Activated naive CD8-positive, alpha-beta T cell treated with anti-CD3 and anti-CD28 coated beads, Interleukin-2, amount 50 U/mL, for 24 hours (primary cell): ENCODE measurements at regions not wholly inside any gene's neighbourhood (a gene's known extent, or its start where the extent isn't known, plus 50 kb on each side); places are given as distances from the start of the nearest gene placed in this dataset.
A peak's percentile ranks its signal among the peaks of the same experiment; 100 is the strongest.
"Not testable (repeated sequence)": the region's sequence is repeated elsewhere in the genome, so short reads cannot be mapped to it uniquely, and the experiment has no call there.

ENCODE experiments used
- ATAC-seq: fragments of 150-1000 bp; cut with Tn5 transposase; one replicate; pipeline ENCODE4 v1.10.0; 2021
- DNase-seq: peaks from one replicate; pipeline ENCODE4 v3.0.0; 2021
- H3K27ac Mint-ChIP-seq: one replicate; pipeline ENCODE4 v1.8.0; 2021; ENCODE audit warnings: mild to moderate bottlenecking, mixed read lengths
- H3K27me3 Mint-ChIP-seq: one replicate; pipeline ENCODE4 v1.8.0; 2021; ENCODE audit warnings: mixed read lengths
- H3K36me3 Mint-ChIP-seq: one replicate; pipeline ENCODE4 v1.8.0; 2021; ENCODE audit warnings: low read depth, mixed read lengths
- H3K4me1 Mint-ChIP-seq: one replicate; pipeline ENCODE4 v1.8.0; 2021; ENCODE audit warnings: mixed read lengths
- H3K4me3 Mint-ChIP-seq: one replicate; pipeline ENCODE4 v1.8.0; 2021; ENCODE audit warnings: mild to moderate bottlenecking, moderate library complexity, mixed read lengths
- H3K9me3 Mint-ChIP-seq: one replicate; pipeline ENCODE4 v1.8.0; 2021; ENCODE audit warnings: mixed read lengths

DNA sequence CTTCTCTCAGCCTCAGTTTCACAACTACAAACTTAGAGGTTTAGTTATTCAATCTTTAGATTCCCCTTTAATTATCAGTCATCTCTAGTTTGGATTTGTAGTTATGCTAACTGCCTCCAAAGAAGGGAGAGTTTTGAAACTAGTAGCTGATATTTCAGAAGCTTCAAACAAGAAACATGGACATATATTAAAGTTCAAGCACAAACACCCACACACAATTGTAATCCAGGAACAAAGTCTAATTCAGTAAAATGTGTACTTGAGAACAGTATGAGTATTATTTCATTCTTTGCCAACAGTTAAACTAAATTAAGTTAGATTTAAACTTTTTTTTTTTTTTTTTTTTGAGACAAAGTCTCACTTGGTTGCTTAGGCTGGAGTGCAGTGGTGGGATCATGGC is 71.2 kb upstream of the ABCA1 start:
- no peak overlapping the region for H3K4me3 Mint-ChIP-seq

DNA sequence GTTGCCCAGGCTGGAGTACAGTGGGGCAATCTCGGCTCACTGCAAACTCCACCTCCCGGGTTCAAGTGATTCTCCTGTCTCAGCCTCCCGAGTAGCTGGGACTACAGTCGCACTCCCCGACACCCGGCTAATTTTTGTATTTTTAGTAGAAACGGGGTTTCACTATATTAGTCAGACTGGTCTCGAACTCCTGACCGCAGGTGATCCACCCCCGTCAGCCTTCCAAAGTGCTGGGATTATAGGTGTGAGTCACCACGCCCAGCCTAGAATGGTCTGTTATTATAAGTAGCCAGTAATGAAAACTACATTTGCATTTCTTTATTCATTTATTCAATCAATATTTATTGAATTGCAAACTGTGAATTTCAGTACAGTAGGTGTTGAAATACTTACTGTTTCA is 72.6 kb upstream of the ABCA1 start:
- H3K4me1 Mint-ChIP-seq, H3K27me3 Mint-ChIP-seq, H3K27ac Mint-ChIP-seq, ATAC-seq, H3K36me3 Mint-ChIP-seq, H3K9me3 Mint-ChIP-seq, H3K4me3 Mint-ChIP-seq, DNase-seq: not testable (repeated sequence)

More for the DNA sequence above, 71.2 kb upstream of the ABCA1 start:
- Mint-ChIP-seq H3K9me3 (no peaks in the 10 kb centered on the region), H3K36me3 (no peaks in the 10 kb centered on the region), H3K27ac (no peak overlapping the region), H3K27me3 (peaks cover 10% of the 10 kb centered on the region), H3K4me1 (no peaks in the 10 kb centered on the region)
- ATAC-seq (no peak), DNase-seq (no peak)

DNA sequence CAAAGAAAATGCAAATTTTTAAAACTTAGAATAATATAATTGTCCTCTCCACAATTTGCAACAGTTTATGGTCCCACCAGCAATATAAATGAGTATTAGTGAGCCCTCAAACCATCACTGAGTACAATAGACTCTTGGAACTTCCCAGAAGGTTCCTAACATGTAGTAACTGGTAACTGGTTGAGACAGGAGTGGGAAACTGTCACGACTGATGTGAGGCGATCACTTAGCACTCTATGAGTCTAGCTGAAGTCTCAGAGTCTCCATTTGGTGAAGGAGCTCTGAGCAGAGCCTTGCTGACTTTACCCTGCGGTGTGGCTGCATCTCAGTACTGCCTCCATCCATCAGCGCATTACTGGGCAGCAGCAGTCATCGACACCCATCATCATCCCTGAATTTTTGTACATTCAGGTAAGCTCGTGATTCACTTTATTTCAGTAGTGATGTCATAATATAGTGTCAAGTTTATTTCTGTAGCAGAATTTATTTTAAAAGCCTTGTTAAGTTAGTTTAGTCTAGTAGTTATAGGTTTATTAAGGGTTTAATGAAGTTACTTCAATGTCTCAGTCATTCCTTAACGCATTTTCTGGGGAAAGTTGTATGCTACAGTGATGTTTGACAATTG is 76.6 kb upstream of the ABCA1 start:
- DNase-seq (no peak), ATAC-seq (no peak)
- Mint-ChIP-seq H3K27me3 (peaks cover 2% of the 10 kb centered on the region), H3K27ac (no peak overlapping the region), H3K4me1 (peaks cover 7% of the 10 kb centered on the region), H3K36me3 (no peaks in the 10 kb centered on the region), H3K9me3 (no peaks in the 10 kb centered on the region), H3K4me3 (no peak overlapping the region)

DNA sequence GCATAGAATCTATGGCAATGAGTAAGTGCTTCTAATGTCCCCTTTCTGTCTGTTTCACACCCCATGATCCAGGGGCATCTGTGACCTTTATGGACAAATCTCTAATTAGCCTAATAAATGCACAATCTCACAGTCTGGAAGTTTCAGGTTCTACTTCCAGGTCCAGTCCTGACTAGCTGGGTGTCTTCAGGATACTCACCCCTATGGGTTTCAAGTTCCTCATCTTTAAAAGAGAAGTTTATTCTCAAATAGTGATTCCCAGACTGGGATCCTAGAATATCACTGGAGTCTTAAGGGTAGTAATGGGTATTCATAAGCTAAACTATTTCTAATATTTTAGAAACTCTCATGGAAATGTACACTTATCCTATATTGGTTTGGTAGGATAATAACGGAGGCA is 77.2 kb upstream of the ABCA1 start:
- ATAC-seq (no peak), DNase-seq (no peak)
- no peaks in the 10 kb centered on the region for H3K36me3 Mint-ChIP-seq
- no peak overlapping the region for H3K4me3 Mint-ChIP-seq
- no peaks in the 10 kb centered on the region for H3K27me3 Mint-ChIP-seq
- H3K4me1 Mint-ChIP-seq, result peaks cover 7% of the 10 kb centered on the region
- H3K9me3 Mint-ChIP-seq, result no peaks in the 10 kb centered on the region
- no peak overlapping the region for H3K27ac Mint-ChIP-seq

DNA sequence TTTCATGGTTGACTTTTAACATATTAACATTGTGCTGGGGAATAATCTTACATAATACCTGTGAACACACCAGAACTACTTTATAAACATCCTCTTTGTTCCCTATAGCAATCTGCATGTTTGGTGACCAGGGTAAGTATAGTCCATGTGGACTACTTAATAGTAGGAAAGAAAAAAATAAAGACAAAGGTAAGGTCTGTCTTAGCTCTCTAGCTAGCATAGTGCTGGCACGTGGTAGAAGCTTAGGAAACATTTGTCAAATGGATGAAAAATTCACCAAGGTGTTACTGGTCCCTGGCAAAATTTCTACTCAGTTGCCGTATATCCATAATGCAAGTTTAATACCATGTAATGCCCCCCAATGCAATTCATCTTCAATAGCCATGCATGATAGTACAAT is 78.6 kb upstream of the ABCA1 start:
- H3K4me3 Mint-ChIP-seq, result no peak overlapping the region
- H3K9me3 Mint-ChIP-seq, result no peaks in the 10 kb centered on the region
- no peaks in the 10 kb centered on the region for H3K36me3 Mint-ChIP-seq
- peaks cover 7% of the 10 kb centered on the region for H3K4me1 Mint-ChIP-seq
- H3K27ac Mint-ChIP-seq, result no peak overlapping the region
- H3K27me3 Mint-ChIP-seq, result peaks cover 3% of the 10 kb centered on the region
- DNase-seq (no peak), ATAC-seq (no peak)

DNA sequence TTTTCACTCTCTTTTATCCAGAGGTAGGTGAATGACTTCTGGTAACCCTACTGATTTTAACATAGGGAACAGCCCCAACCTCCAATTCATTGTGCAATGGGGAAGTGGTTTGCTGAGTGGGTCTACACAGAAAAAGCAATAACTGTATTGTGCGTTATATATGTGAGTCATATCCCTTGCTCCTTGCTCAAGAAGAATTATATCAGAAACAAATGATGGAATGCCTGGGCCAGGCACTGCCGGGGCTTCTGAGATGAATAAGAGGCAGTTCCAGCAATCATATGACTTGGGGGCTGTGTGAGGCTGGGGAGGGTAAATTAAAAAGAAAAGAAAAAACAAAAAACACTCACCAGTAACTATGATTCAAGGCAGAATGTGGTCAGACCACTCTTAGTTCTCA is 79.2 kb upstream of the ABCA1 start:
- Mint-ChIP-seq H3K4me1 (peaks cover 7% of the 10 kb centered on the region), H3K27ac (no peak overlapping the region), H3K36me3 (no peaks in the 10 kb centered on the region), H3K9me3 (no peaks in the 10 kb centered on the region), H3K27me3 (peaks cover 4% of the 10 kb centered on the region), H3K4me3 (no peak overlapping the region)
- no peak for DNase-seq
- peak; percentile 63 for ATAC-seq

DNA sequence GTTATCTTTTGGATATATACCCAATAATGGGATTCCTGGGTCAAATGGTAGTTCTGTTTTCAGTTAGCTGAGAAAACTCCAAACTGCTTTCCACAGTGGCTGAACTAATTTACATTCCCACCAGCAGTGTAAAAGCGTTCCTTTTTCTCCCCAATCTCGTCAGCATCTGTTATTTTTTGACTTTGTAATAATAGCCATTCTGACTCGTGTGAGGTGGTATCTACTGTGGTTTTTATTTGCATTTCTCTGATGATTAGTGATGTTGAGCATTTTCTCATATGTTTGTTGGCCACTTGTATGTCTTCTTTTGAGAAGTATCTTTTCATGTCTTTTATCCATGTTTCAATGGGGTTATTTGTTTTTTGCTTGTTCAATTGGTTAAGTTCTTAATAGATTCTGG is 82.1 kb upstream of the ABCA1 start:
- H3K9me3 Mint-ChIP-seq, H3K36me3 Mint-ChIP-seq, H3K27ac Mint-ChIP-seq, DNase-seq, H3K27me3 Mint-ChIP-seq, ATAC-seq, H3K4me3 Mint-ChIP-seq, H3K4me1 Mint-ChIP-seq: not testable (repeated sequence)

DNA sequence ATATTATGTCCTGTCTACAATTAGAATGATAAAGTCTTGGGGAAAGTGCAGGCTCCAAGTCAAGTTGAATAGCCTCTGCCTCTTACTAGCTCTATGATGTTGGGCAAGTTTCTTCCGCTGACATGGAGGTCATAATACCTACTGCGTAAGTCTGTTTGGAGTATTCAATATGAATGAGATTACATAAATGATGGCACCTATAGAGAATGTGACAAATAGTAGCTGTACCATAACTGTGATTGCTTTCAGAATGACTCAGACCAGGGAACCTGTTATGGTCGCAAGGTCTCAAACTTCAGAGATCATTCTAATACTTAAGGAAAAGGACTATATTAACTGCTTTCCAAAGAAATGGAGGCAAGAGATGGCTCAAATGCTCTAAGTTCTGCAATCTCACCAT is 94.0 kb upstream of the ABCA1 start:
- ATAC-seq (no peak), DNase-seq (no peak)
- no peaks in the 10 kb centered on the region for H3K9me3 Mint-ChIP-seq
- H3K27me3 Mint-ChIP-seq, result peaks cover 3% of the 10 kb centered on the region
- no peak overlapping the region for H3K4me3 Mint-ChIP-seq
- H3K36me3 Mint-ChIP-seq, result no peaks in the 10 kb centered on the region
- H3K4me1 Mint-ChIP-seq, result no peaks in the 10 kb centered on the region
- no peak overlapping the region for H3K27ac Mint-ChIP-seq

DNA sequence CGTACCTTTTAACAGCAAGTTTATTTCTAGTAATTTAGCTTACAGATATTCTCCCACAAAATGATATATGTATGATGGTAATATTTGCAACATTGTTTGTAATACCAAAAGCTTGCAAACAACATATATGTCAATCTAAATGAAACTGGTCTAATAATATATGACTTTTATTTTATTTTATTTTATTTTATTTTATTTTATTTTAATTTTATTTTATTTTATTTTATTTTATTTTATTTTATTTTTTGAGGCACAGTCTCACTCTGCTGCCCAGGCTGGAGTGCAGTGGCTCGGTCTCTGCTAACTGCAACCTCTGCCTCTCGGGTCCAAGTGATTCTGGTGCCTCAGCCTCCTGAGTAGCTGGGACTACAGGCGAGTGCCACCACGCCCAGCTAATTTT is 94.6 kb upstream of the ABCA1 start:
- H3K9me3 Mint-ChIP-seq, ATAC-seq, H3K27ac Mint-ChIP-seq, H3K4me1 Mint-ChIP-seq, H3K4me3 Mint-ChIP-seq, H3K27me3 Mint-ChIP-seq, H3K36me3 Mint-ChIP-seq, DNase-seq: not testable (repeated sequence)

DNA sequence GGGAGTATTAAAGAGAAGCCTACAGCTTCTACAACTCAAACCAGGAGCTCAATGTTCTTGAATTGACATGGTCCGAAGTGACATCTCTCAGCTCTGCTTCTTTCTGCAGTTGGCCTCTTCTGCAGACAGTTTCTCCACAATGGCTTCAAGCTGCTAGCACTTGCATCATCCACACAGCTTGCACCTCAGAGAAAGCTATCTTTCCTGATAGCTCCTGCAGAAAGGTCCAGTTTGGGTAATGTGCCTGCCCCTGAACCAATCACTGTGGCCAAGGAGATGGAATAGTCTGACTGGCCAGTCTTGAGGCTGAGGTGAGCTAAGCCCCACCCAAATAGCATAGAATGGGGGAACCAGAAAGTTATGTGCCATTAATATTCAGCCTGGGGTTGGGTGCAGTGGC is 95.8 kb upstream of the ABCA1 start:
- no peak for ATAC-seq
- no peaks in the 10 kb centered on the region for H3K9me3 Mint-ChIP-seq
- no peaks in the 10 kb centered on the region for H3K36me3 Mint-ChIP-seq
- H3K27ac Mint-ChIP-seq, result no peak overlapping the region
- no peak for DNase-seq
- H3K27me3 Mint-ChIP-seq, result peaks cover 3% of the 10 kb centered on the region
- no peaks in the 10 kb centered on the region for H3K4me1 Mint-ChIP-seq
- no peak overlapping the region for H3K4me3 Mint-ChIP-seq

DNA sequence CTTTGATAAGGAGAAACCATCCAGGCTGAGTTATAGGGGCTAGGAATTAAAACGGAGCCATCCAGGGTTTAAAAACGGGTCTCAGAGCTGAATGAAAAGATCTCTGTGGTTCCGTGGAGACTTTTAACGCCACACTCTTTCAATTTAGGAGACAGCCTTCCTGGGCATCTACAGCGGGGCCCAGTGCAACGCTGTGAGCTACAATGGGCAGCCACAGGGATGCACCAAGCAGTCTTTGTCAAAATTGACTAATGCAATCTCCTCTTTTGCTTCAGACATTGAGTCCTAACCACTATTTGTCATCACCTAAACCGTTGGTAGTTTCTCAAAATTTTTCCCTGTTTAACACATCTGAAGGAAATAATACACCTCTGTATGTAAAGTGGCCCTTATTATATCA is 96.6 kb upstream of the ABCA1 start:
- H3K4me1 Mint-ChIP-seq, result no peaks in the 10 kb centered on the region
- no peak overlapping the region for H3K4me3 Mint-ChIP-seq
- no peaks in the 10 kb centered on the region for H3K9me3 Mint-ChIP-seq
- peaks cover 3% of the 10 kb centered on the region for H3K27me3 Mint-ChIP-seq
- H3K36me3 Mint-ChIP-seq, result no peaks in the 10 kb centered on the region
- ATAC-seq (no peak), DNase-seq (no peak)
- H3K27ac Mint-ChIP-seq, result no peak overlapping the region

DNA sequence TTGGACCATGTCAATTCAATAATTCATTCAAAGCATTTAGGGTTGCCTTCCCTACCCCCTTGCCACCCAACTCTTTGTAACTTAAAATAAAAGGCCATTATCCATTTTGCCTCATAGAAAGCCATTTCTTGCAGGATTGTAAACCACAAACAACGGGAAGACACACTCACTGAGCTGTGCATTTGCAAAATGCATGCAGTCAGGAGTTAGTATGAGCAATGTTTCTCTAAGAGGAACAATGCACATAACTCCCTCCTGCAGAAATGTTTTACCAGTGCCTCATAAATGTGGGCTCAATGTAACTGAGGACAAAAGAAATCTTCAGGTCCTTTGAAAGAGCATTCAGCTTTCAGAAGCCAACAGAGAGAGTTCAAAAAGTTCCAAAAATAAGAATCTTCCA is 98.5 kb upstream of the ABCA1 start:
- no peak for ATAC-seq

DNA sequence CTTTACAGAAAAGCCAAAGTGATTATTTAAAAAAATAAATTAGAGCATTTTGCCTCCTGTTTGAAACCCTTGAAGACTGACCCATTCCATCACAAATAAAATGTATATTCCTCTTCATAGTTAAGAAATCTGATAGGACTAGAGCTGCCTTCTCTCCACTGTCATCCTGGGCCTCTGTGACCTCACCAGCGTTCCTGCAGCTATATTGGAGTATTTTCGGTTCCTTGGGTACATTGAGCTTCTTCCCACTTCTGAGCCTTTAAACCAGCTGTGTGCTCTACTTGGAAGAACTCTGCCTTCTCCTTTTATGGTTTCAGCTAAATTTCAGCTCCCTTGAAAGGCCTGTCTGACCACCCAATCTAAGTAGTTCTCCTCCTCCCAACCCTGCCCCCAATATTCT is 99.1 kb upstream of the ABCA1 start:
- no peak overlapping the region for H3K4me3 Mint-ChIP-seq
- no peak overlapping the region for H3K27ac Mint-ChIP-seq
- no peaks in the 10 kb centered on the region for H3K4me1 Mint-ChIP-seq
- H3K27me3 Mint-ChIP-seq, result no peaks in the 10 kb centered on the region
- ATAC-seq, result no peak
- H3K36me3 Mint-ChIP-seq, result no peaks in the 10 kb centered on the region
- no peaks in the 10 kb centered on the region for H3K9me3 Mint-ChIP-seq
- no peak for DNase-seq

More for the DNA sequence above, 98.5 kb upstream of the ABCA1 start:
- Mint-ChIP-seq H3K4me1 (no peaks in the 10 kb centered on the region), H3K27ac (no peak overlapping the region), H3K27me3 (no peaks in the 10 kb centered on the region), H3K4me3 (no peak overlapping the region), H3K36me3 (no peaks in the 10 kb centered on the region), H3K9me3 (no peaks in the 10 kb centered on the region)
- no peak for DNase-seq

DNA sequence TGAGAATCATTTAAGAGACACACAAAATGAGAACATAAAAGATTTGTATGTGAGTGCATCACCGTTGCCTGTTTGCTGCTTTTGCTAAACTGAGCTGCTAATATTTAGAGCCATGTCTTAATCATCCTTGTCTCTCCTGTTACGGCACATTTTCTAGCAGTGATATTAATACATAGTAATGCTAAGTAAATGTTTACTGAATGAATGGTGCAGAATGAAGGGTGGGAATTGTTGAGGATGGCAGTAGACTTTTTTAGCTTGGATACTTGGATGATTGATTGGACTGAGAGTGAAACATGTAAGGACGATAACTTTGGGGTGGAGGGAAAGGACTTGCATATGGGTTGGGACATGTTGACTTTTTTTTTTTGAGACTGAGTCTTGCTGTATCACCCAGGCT is 102.3 kb upstream of the ABCA1 start:
- Mint-ChIP-seq H3K4me1 (no peaks in the 10 kb centered on the region), H3K36me3 (no peaks in the 10 kb centered on the region), H3K9me3 (peaks cover 6% of the 10 kb centered on the region), H3K4me3 (no peak overlapping the region), H3K27ac (no peak overlapping the region), H3K27me3 (no peaks in the 10 kb centered on the region)
- no peak for DNase-seq
- no peak for ATAC-seq

DNA sequence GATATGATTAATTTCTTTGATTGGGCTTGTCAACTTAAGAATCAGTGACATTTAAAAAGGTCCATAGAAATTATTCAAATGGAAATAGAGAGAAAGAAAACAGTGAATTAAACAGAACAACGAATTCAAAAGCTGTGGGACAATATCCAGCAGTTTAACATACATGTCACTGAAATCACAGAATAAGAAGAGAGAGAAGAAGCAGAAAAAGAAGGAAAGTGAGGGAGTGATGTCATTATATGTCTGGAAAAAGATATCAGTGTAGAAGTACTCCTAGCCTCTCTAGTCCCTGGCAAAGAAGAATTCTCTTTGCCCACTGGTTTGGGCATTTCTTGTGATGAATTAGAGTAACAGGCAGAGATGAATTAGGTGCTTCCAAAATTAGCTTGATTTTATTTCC is 109.2 kb upstream of the ABCA1 start:
- ATAC-seq (no peak), DNase-seq (no peak)
- Mint-ChIP-seq H3K4me1 (no peaks in the 10 kb centered on the region), H3K27me3 (no peaks in the 10 kb centered on the region), H3K27ac (no peak overlapping the region), H3K36me3 (no peaks in the 10 kb centered on the region), H3K4me3 (no peak overlapping the region), H3K9me3 (peaks cover 22% of the 10 kb centered on the region)

DNA sequence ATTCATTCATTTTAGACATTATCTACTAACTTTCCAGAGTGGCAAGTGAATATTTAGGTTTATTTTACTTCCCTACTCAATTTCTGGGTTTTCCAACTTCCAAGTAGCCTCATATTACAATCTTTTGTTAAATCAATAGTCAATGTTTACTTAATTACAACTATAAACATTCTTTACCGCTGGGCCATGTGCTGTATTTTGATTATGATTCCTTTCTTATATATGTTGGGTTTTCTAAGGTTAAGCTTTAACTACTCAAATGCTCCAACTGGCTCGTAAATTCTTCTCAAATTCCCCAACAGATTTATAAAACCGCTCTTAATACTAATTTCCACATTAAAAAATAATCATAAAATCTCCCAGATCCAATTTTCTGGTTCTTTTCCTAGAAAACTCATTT is 110.1 kb upstream of the ABCA1 start:
- Mint-ChIP-seq H3K27ac (no peak overlapping the region), H3K4me1 (no peaks in the 10 kb centered on the region), H3K27me3 (no peaks in the 10 kb centered on the region), H3K9me3 (peaks cover 22% of the 10 kb centered on the region), H3K4me3 (no peak overlapping the region), H3K36me3 (no peaks in the 10 kb centered on the region)
- ATAC-seq (no peak), DNase-seq (no peak)
